Tibial artery (tissue), 4 donors: ENCODE measurements at regions not wholly inside any gene's neighbourhood (a gene's known extent, or its start where the extent isn't known, plus 50 kb on each side); places are given as distances from the start of the nearest gene placed in this dataset.

Experiments used
- DNase-seq, 2 donors: peaks; one replicate each; pipeline ENCODE4 v3.0.0-alpha.2; 2019
- H3K27ac ChIP-seq, 2 donors: fragments of 200-600 bp; sonication (generic) in 1 of 2; 1 replicate in 1 of 2; 2 replicates in 1 of 2; pipeline ENCODE4 v1.5.1; 2018 to 2019; ENCODE audit warnings: mild to moderate bottlenecking in 1 of 2
- H3K27me3 ChIP-seq, 2 donors: fragments of 200-600 bp; sonication (generic) in 1 of 2; one replicate each; pipeline versions ENCODE4 v1.5.1 to v1.6.0; 2016 to 2019
- H3K36me3 ChIP-seq, 3 donors: fragments of 200-600 bp; sonication (generic) in 2 of 3; one replicate each; pipeline ENCODE4 v1.5.1; 2016 to 2019; ENCODE audit warnings: mild to moderate bottlenecking in 2 of 3
- H3K4me1 ChIP-seq, 4 donors: fragments of 200-600 bp; sonication (generic) in 2 of 4; 1 replicate in 3 of 4; 2 replicates in 1 of 4; pipeline ENCODE4 v1.5.1; 2016 to 2019
- H3K4me3 ChIP-seq, 2 donors: fragments of 200-600 bp; sonication (generic) in 1 of 2; 1 replicate in 1 of 2; 2 replicates in 1 of 2; pipeline ENCODE4 v1.5.1; 2018 to 2019; ENCODE audit warnings: mild to moderate bottlenecking in 2 of 2
- H3K9me3 ChIP-seq, 3 donors: fragments of 200-600 bp; sonication (generic) in 1 of 3; one replicate each; pipeline ENCODE4 v1.5.1; 2016 to 2019
- intact Hi-C: fragments of 100-400 bp; cut with DNase I; formaldehyde crosslinking; loops from one replicate; pipeline ENCODE4 v1.15.0; 2023; ENCODE audit warnings: low total_unique reads
- TF ChIP-seq, protein P1 (sequence below), 2 experiments: fragments of 200-600 bp in 1 of 2; fragments of 450-650 bp in 1 of 2; IDR thresholded peaks; one replicate each; pipeline ENCODE4 v1.5.1; 2017 to 2019; ENCODE audit warnings: antibody characterized with exemption in 2 of 2, mild to moderate bottlenecking in 1 of 2, moderate library complexity in 1 of 2

DNA sequence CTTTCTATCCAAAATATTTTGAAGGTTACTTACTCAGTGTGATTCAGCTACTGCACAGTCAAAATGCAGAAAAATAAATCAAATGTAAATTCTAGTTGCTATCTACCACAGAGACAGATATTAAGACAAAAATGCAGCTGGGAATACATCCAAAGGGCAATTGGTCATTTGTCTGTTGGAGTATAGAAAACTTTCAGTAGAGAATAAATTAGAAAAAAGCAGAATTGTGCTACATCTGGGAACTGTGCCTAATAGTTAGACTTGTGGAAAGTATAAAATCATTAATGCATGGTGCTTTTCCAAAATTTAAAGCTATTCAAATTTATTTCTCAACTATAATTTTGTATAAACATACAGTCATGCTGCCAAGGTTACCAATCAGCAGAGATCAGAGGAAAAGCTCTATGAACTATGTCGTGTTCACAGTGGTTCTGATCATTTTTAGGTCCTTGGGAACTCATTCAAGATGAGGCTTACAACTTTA lies 1635.8 kb downstream of the PCDH9 start:
- intact Hi-C loops, result no loop called here
- TF ChIP-seq, protein P1, sequence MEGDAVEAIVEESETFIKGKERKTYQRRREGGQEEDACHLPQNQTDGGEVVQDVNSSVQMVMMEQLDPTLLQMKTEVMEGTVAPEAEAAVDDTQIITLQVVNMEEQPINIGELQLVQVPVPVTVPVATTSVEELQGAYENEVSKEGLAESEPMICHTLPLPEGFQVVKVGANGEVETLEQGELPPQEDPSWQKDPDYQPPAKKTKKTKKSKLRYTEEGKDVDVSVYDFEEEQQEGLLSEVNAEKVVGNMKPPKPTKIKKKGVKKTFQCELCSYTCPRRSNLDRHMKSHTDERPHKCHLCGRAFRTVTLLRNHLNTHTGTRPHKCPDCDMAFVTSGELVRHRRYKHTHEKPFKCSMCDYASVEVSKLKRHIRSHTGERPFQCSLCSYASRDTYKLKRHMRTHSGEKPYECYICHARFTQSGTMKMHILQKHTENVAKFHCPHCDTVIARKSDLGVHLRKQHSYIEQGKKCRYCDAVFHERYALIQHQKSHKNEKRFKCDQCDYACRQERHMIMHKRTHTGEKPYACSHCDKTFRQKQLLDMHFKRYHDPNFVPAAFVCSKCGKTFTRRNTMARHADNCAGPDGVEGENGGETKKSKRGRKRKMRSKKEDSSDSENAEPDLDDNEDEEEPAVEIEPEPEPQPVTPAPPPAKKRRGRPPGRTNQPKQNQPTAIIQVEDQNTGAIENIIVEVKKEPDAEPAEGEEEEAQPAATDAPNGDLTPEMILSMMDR (IDR thresholded peaks at IDR 0.05), result no peak
- Histone ChIP-seq H3K4me1 (no peaks in the 10 kb centered on the region), H3K27me3 (no peaks in the 10 kb centered on the region), H3K4me3 (no peak overlapping the region), H3K36me3 (no peaks in the 10 kb centered on the region), H3K27ac (no peak overlapping the region), H3K9me3 (peaks cover 0 to 4% (median 0%) of the 10 kb centered on the region in 3 donors)
- no peak for DNase-seq

DNA sequence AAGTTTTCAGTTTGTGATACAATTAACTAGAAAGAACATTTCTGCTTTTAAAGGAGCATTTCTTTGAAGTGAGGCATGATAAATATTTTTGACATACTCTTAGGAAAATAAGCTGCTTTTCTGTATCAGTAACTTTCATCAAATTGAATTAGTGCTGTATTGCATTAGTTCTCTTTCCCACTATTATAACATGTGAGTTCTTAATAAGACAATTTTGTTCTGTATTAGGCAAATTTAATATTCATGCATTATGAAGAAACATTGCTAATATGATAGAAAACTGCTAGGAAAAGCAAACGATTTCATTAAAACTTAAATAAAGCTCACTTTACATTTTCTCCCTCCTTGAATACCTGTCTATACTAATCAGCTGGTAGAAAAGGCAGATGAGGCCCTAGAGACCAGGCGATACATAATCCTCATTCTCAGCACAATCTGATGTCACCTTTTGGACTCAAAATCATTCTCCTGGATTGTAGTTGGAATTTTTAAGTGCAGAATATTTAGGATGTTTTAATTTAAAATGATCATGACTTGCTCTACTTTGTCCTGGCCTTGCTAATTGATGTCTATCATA lies 1636.8 kb downstream of the PCDH9 start:
- Histone ChIP-seq H3K27me3 (no peaks in the 10 kb centered on the region), H3K27ac (no peak overlapping the region), H3K36me3 (no peaks in the 10 kb centered on the region), H3K4me1 (no peaks in the 10 kb centered on the region), H3K9me3 (peaks cover 0 to 5% (median 0%) of the 10 kb centered on the region in 3 donors), H3K4me3 (no peak overlapping the region)
- intact Hi-C loops, result no loop called here
- DNase-seq, result no peak
- TF ChIP-seq, protein P1 (IDR thresholded peaks at IDR 0.05), result no peak

DNA sequence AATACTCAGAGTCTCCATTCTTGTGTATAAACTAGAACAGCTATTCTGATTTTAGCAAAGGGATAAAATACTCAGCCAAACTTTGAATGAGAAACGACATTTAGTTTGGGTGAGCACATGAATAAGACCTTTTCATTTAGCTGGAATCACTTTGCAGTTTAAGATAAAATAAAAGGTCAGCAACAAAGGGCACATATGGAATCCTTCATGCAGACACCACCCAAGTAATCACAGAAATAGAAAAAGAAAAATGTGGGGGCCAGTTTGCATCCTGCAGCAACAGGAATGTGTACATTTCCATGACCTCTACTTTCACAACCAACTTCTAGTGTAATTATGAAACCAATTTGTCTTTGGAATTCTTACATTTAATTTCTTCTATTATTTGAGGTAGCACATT lies 1637.4 kb downstream of the PCDH9 start:
- TF ChIP-seq, protein P1 (IDR thresholded peaks at IDR 0.05), result no peak
- H3K4me3 ChIP-seq, result no peak overlapping the region
- peaks cover 0 to 5% (median 0%) of the 10 kb centered on the region in 3 donors for H3K9me3 ChIP-seq
- DNase-seq, result no peak
- H3K36me3 ChIP-seq, result no peaks in the 10 kb centered on the region
- no peaks in the 10 kb centered on the region for H3K4me1 ChIP-seq
- H3K27ac ChIP-seq, result no peak overlapping the region
- intact Hi-C loops, result no loop called here
- no peaks in the 10 kb centered on the region for H3K27me3 ChIP-seq

DNA sequence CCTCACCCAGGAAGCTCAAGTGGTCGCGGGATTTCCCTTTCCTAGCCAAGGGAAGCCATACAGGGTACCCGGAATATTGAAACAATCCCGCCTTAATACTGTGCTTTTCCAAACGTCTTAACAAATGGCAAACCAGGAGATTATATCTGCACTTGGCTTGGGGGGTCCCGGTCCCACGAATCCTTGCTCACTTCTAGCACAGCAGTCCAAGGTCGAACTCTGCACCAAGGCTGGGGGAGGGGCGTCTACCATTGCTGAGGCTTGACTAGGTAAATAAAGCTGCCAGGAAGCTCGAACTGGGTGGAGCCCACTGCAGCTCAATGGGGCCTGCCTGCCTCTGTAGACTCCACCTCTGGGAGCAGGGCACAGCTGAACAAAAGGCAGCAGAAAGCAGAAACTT lies 1644.8 kb downstream of the PCDH9 start:
- DNase-seq, result no peak
- Histone ChIP-seq H3K4me1 (no peaks in the 10 kb centered on the region), H3K27me3 (no peaks in the 10 kb centered on the region), H3K4me3 (no peak overlapping the region), H3K36me3 (no peaks in the 10 kb centered on the region), H3K27ac (no peak overlapping the region), H3K9me3 (peaks cover 0 to 5% (median 0%) of the 10 kb centered on the region in 3 donors)
- TF ChIP-seq, protein P1 (IDR thresholded peaks at IDR 0.05), result no peak
- intact Hi-C loops, result no loop called here

DNA sequence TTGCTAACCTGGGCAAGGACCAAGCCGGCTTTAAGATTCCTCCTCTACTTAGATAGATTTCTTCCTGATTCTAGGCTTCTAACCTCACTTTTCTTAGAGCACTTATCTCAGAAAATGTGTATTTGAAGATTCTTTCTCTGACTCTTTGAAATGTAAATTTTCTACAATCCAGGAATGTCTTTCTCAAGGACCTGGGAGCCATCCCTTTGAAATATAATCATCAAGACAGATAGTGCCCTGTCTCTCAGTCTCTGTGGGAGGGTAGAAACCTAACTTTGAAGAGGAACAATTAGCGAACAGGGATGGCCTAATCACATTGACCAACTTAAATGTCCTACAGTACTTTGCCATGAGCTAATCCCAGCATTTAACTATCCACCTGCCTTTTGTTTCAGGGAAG lies 1646.0 kb downstream of the PCDH9 start:
- Histone ChIP-seq H3K27ac (no peak overlapping the region), H3K27me3 (no peaks in the 10 kb centered on the region), H3K36me3 (no peaks in the 10 kb centered on the region), H3K9me3 (no peaks in the 10 kb centered on the region), H3K4me1 (no peaks in the 10 kb centered on the region), H3K4me3 (no peak overlapping the region)
- DNase-seq, result no peak
- intact Hi-C loops, result loop anchor here (5.0 kb wide), 1 partner anchor 1012 kb away; no protein-coding TSS in a partner anchor
- TF ChIP-seq, protein P1 (IDR thresholded peaks at IDR 0.05), result no peak
